HCT116 (cell line): ENCODE measurements at regions not wholly inside any gene's neighbourhood (a gene's known extent, or its start where the extent isn't known, plus 50 kb on each side); places are given as distances from the start of the nearest gene placed in this dataset.

Experiments used
- ATAC-seq: fragments of 200-7000 bp; cut with Tn5 transposase; 2 replicates; pipeline ENCODE4 v1.9.1; 2020; ENCODE audit warnings: mild to moderate bottlenecking, moderate library complexity
- BruUV-seq: library from RNA; stranded (reverse); fragments of 400-500 nt; replicated peaks from 2 replicates; lab custom pipeline; 2021; lab: Mats Ljungman, UMichigan
- CTCF ChIA-PET: fragments of 300-600 bp; sonication (Branson Sonifier 250); formaldehyde crosslinking; loops from one replicate; lab custom pipeline; 2021; ENCODE audit warnings: antibody characterized with exemption; lab: Charles Lee
- POLR2A ChIA-PET: fragments of 300-600, 350-600 bp; sonication (Branson Sonifier 250); formaldehyde crosslinking; loops from one replicate; lab custom pipeline; 2021; ENCODE audit warnings: antibody characterized with exemption; lab: Charles Lee
- RAD21 ChIA-PET, 2 experiments: fragments of 300-600 bp; sonication (Branson Sonifier 250); formaldehyde crosslinking; loops; one replicate each; lab custom pipeline; 2023; ENCODE audit warnings: low total read pairs in 2 of 2; ENCODE audit not compliant: uncharacterized antibody in 2 of 2, unreplicated experiment in 2 of 2, low non-redundant PET in 1 of 2; lab: Charles Lee
- DNase-seq: peaks from one replicate; pipeline ENCODE4 v3.0.0-alpha.2; 2010; ENCODE audit warnings: low read depth, low spot score
- H2AFZ ChIP-seq: fragments of 200-600 bp; shearing (Covaris generic), sonication (generic); 2 replicates; pipeline ENCODE4 v1.6.1; 2017; ENCODE audit warnings: low read depth, mixed run types, mixed read lengths, antibody characterized with exemption, low read length; ENCODE audit not compliant: poor library complexity, severe bottlenecking
- H3K27ac ChIP-seq: 2 replicates; pipeline ENCODE4 v1.5.1; 2012; ENCODE audit warnings: low read depth, low read length
- H3K27me3 ChIP-seq: fragments of 200-600 bp; sonication (generic); 2 replicates; pipeline ENCODE4 v1.6.1; 2016; ENCODE audit warnings: mixed run types, low read length, mixed read lengths; ENCODE audit not compliant: insufficient read depth
- H3K36me3 ChIP-seq, 2 experiments: fragments of 200-500 bp in 1 of 2; fragments of 200-600 bp in 1 of 2; sonication (Bioruptor generic) in 1 of 2; sonication (generic) in 1 of 2; 2 replicates each; pipeline versions ENCODE4 v1.5.1 to v1.6.1; 2014 to 2016; ENCODE audit warnings: low read length in 2 of 2, inconsistent platforms in 1 of 2, mixed read lengths in 1 of 2, mixed run types in 1 of 2; ENCODE audit not compliant: insufficient read depth in 2 of 2, control insufficient read depth in 1 of 2
- H3K4me1 ChIP-seq, 2 experiments: fragments of 200-600 bp in 1 of 2; sonication (generic) in 1 of 2; 2 replicates each; pipeline versions ENCODE4 v1.5.1 to v1.6.1; 2012 to 2017; ENCODE audit warnings: low read length in 2 of 2, inconsistent platforms in 1 of 2, mild to moderate bottlenecking in 1 of 2, mixed read lengths in 1 of 2, mixed run types in 1 of 2, moderate library complexity in 1 of 2; ENCODE audit not compliant: insufficient read depth in 2 of 2, control insufficient read depth in 1 of 2
- H3K4me2 ChIP-seq: fragments of 200-600 bp; sonication (generic); 2 replicates; pipeline ENCODE4 v1.6.1; 2017; ENCODE audit warnings: mixed run types, low read length, mixed read lengths
- H3K4me3 ChIP-seq, 2 experiments: fragments of 200-600 bp in 1 of 2; sonication (generic) in 1 of 2; replicated peaks in 1 of 2; 2 replicates each; pipeline ENCODE4 v1.5.1; 2011 to 2016; ENCODE audit warnings: low read length in 2 of 2, control low read depth in 1 of 2, low read depth in 1 of 2, mild to moderate bottlenecking in 1 of 2, mixed read lengths in 1 of 2, mixed run types in 1 of 2
- H3K79me2 ChIP-seq: fragments of 200-600 bp; sonication (generic); 2 replicates; pipeline ENCODE4 v1.6.1; 2017; ENCODE audit warnings: mild to moderate bottlenecking, mixed run types, low read length, moderate library complexity, mixed read lengths; ENCODE audit not compliant: insufficient read depth
- H3K9ac ChIP-seq: fragments of 200-600 bp; sonication (generic); 2 replicates; pipeline ENCODE4 v1.6.1; 2016; ENCODE audit warnings: low read length, mixed read lengths
- H3K9me2 ChIP-seq: fragments of 200-600 bp; sonication (generic), shearing (Covaris generic); 2 replicates; pipeline ENCODE4 v1.6.1; 2017; ENCODE audit warnings: mixed run types, mild to moderate bottlenecking, moderate library complexity; ENCODE audit not compliant: insufficient read depth
- H3K9me3 ChIP-seq, 2 experiments: fragments of 200-500 bp in 1 of 2; fragments of 200-600 bp in 1 of 2; sonication (Bioruptor generic) in 1 of 2; sonication (generic) in 1 of 2; 2 replicates each; pipeline ENCODE4 v1.6.1; 2014 to 2017; ENCODE audit warnings: low read length in 2 of 2, mixed read lengths in 2 of 2, inconsistent platforms in 1 of 2, low read depth in 1 of 2, mild to moderate bottlenecking in 1 of 2, mixed run types in 1 of 2, moderate library complexity in 1 of 2; ENCODE audit not compliant: control insufficient read depth in 1 of 2, insufficient read depth in 1 of 2
- H4K20me1 ChIP-seq: fragments of 200-600 bp; sonication (generic), shearing (Covaris generic); 2 replicates; pipeline ENCODE4 v1.6.1; 2017; ENCODE audit warnings: mixed run types, mild to moderate bottlenecking, moderate library complexity; ENCODE audit not compliant: insufficient read depth
- CBX3 ChIP-seq: IDR thresholded peaks from 2 replicates; pipeline ENCODE4 v1.6.1; 2012; ENCODE audit warnings: low read depth
- CTCF ChIP-seq, 3 experiments: fragments of 200-600 bp in 1 of 3; sonication (generic) in 1 of 3; IDR thresholded peaks in 2 of 3; conservative IDR thresholded peaks in 1 of 3; 2 replicates each; pipeline ENCODE4 v1.5.1; 2012 to 2017; ENCODE audit warnings: low read depth in 2 of 3, low read length in 2 of 3, antibody characterized with exemption in 1 of 3, borderline replicate concordance in 1 of 3, control low read depth in 1 of 3, mild to moderate bottlenecking in 1 of 3, mixed read lengths in 1 of 3, mixed run types in 1 of 3, moderate library complexity in 1 of 3; ENCODE audit not compliant: insufficient read depth in 1 of 3
- EGR1 ChIP-seq: IDR thresholded peaks from 2 replicates; pipeline ENCODE4 v1.6.1; 2012; ENCODE audit warnings: low read depth
- ELF1 ChIP-seq: IDR thresholded peaks from 2 replicates; pipeline ENCODE4 v1.6.1; 2012; ENCODE audit warnings: low read depth, borderline replicate concordance
- POLR2A ChIP-seq: IDR thresholded peaks from 2 replicates; pipeline ENCODE4 v1.7.0; 2011; ENCODE audit warnings: borderline replicate concordance; ENCODE audit not compliant: insufficient read depth, insufficient read length; ENCODE audit errors: extremely low read depth
- POLR2AphosphoS5 ChIP-seq: IDR thresholded peaks from 2 replicates; pipeline ENCODE4 v1.6.1; 2011; ENCODE audit warnings: mild to moderate bottlenecking, low read depth, low read length, moderate library complexity
- RAD21 ChIP-seq: IDR thresholded peaks from 2 replicates; pipeline ENCODE4 v1.6.1; 2012; ENCODE audit warnings: low read depth, mild to moderate bottlenecking
- SP1 ChIP-seq: IDR thresholded peaks from 2 replicates; pipeline ENCODE4 v1.6.1; 2012; ENCODE audit warnings: low read depth
- SRF ChIP-seq: IDR thresholded peaks from 2 replicates; pipeline ENCODE4 v1.6.1; 2012; ENCODE audit warnings: low read depth
- ZNF274 ChIP-seq: fragments of 200-500 bp; sonication (Bioruptor generic); IDR thresholded peaks from 2 replicates; pipeline ENCODE4 v1.6.1; 2014; ENCODE audit warnings: mild to moderate bottlenecking, low read depth, low read length, inconsistent platforms
- intact Hi-C: fragments of 100-400 bp; cut with micrococcal nuclease; formaldehyde crosslinking; loops from 2 replicates; pipeline ENCODE4 v1.10.0; 2022

GRCh38 chr2:220117025-220117424 lies 489.6 kb downstream of the SLC4A3 start (continued):
- TF ChIP-seq CTCF (IDR thresholded peaks at IDR 0.05 in 2 of 3, conservative IDR thresholded peaks at IDR 0.05 in 1 of 3; ENCODE audit: borderline replicate concordance in 1 of 3, insufficient read depth in 1 of 3, low read depth in 2 of 3, low read length in 2 of 3) = no peak
- TF ChIP-seq POLR2A = no peak
- TF ChIP-seq POLR2AphosphoS5 = no peak
- no peak for TF ChIP-seq SRF
- TF ChIP-seq SP1 = no peak
- TF ChIP-seq, all 23 proteins: peak for 0

GRCh38 chr2:220120041-220120440 lies 492.6 kb downstream of the SLC4A3 start:
- Histone ChIP-seq H3K79me2 (no peaks in the 10 kb centered on the region), H3K36me3 (no peaks in the 10 kb centered on the region), H3K27ac (no peak overlapping the region), H3K4me3 (no peak overlapping the region), H4K20me1 (no peaks in the 10 kb centered on the region; the same call in 1 of the 2 replicates), H3K9me2 (no peaks in the 10 kb centered on the region), H3K4me2 (no peak overlapping the region), H2AFZ (no peak overlapping the region), H3K27me3 (no peaks in the 10 kb centered on the region), H3K9me3 (peaks cover 0 to under 1% of the 10 kb centered on the region in 2 experiments; a peak in 1 of 4 replicates), H3K9ac (no peak overlapping the region), H3K4me1 (no peaks in the 10 kb centered on the region)
- ChIA-PET POLR2A (no interaction called here), CTCF (no interaction called here), RAD21 (no interaction called here)
- TF ChIP-seq RAD21 = no peak
- intact Hi-C loops = no loop called here
- no TSS peak for BruUV-seq
- ATAC-seq (no peak), DNase-seq (no peak)

- Histone ChIP-seq H4K20me1 (no peaks in the 10 kb centered on the region; the same call in 1 of the 2 replicates), H3K4me1 (no peaks in the 10 kb centered on the region), H3K9me2 (no peaks in the 10 kb centered on the region), H3K27me3 (no peaks in the 10 kb centered on the region), H2AFZ (no peak overlapping the region), H3K79me2 (no peaks in the 10 kb centered on the region), H3K9me3 (no peaks in the 10 kb centered on the region), H3K4me2 (no peak overlapping the region), H3K4me3 (no peak overlapping the region), H3K9ac (no peak overlapping the region), H3K27ac (no peak overlapping the region), H3K36me3 (no peaks in the 10 kb centered on the region)
- RAD21 ChIA-PET = no interaction called here
- no peak for TF ChIP-seq ZNF274
- no peak for TF ChIP-seq CTCF (IDR thresholded peaks at IDR 0.05 in 2 of 3, conservative IDR thresholded peaks at IDR 0.05 in 1 of 3; ENCODE audit: borderline replicate concordance in 1 of 3, insufficient read depth in 1 of 3, low read depth in 2 of 3, low read length in 2 of 3)
- TF ChIP-seq EGR1 = no peak
- no peak for TF ChIP-seq CBX3
- TF ChIP-seq ELF1 = no peak
- ATAC-seq (no peak), DNase-seq (no peak)
- no TSS peak for BruUV-seq
- POLR2A ChIA-PET = no interaction called here
- intact Hi-C loops = no loop called here
- CTCF ChIA-PET = no interaction called here
Observed at GRCh38 chr2:220123751-220124150, 496.3 kb downstream of the SLC4A3 start.
